ENCODE measurements at regions not wholly inside any gene's neighbourhood (a gene's known extent, or its start where the extent isn't known, plus 50 kb on each side); places are given as distances from the start of the nearest gene placed in this dataset.

DNA sequence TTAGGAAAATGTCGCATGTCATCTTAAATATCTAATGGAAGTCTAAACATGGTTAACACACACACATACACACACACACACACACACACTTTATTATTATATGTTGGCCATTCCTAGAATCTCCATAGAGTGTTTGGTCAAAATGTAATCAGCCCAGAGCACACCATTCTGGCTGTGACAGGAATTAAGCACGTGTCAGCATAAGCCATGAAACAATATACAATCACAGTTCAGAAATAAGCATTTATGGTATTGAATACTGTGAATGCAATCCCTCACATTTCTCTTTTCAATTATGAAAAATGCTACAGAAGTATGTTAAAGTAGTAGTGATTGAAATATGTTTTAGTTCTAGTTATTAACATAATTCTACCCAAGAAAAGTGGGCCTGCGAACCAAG lies 611.6 kb downstream of the PRELID2 start:
- DNase-seq (ENCODE audit: low read depth in 4 of 4, low spot score in 3 of 4): no peak

DNA sequence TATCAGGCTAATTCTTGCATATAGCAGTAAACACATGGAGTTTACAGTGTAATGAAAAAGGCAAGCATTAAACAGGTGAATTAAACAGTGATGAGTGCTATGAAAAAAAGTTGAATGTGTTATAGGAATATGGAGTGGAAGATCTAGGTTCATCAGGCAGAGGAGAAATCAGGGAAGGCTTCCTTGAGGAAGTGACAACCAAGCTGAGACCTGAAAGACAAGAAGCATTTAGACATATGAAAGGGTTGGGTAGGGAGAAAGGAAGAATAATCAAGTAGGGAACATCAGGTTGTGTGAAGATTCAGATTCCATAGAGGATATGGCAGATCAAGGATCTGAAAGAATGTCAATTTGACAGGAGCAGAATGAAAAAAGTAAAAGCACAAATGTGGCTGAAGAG lies 612.5 kb downstream of the PRELID2 start:
- no peak for DNase-seq (ENCODE audit: low read depth in 4 of 4, low spot score in 3 of 4)

DNA sequence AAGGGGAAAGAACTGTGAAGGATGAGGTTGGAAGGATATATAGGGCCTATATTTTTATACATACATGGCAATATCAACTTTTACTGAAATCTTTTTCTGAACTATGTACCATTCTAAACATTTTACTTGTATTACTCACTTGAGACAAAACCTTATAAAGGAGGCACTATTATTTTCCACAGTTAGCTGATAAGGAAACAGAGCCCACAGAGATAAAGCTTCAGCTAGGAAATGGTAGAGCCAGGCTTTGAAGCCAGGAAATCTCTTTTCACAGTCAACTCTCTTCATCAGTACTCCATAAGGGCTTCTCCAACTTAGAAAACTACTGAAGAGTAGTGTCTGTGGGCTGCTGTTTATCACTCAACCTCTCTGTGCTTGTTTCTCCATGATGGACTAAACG lies 613.7 kb downstream of the PRELID2 start:
- no peak for DNase-seq (ENCODE audit: low read depth in 4 of 4, low spot score in 3 of 4)

DNA sequence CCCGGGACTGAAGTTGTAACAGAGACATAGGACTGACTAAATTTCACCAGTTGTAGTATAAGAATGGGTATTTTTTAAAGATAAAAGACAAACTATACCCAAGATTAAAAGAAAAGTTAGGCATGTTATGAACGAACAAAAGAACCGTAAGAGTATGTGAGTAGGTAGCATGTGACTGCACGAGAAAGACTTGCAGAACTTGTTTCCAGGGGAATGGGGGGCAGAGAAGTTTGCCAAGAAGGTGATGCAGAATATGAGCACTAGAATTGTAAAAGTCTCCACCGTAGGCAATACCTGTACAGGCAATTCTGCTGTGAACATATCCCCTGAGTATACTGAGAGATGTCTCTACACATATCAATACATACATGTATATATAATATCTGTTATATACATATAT lies 614.7 kb downstream of the PRELID2 start:
- no peak for DNase-seq (ENCODE audit: low read depth in 4 of 4, low spot score in 3 of 4)

DNA sequence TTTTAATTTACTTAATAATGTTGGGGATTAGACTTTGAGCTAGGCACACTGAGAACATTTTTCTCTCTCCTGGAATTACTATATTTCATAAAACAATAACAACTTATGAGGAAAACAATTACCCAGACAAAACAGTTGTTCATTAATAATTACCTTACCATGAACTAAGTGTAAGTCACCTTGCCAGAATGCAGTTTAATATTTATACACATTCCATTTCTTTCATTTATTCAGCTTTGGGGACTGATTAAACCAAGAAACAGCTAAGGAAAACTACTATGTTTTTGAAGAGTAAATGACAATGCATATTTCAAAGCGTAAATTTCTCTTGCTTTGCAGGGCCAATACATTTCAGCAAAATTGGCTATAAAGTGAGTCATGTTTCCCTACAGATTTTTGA lies 616.2 kb downstream of the PRELID2 start:
- DNase-seq (ENCODE audit: low read depth in 4 of 4, low spot score in 3 of 4): no peak

DNA sequence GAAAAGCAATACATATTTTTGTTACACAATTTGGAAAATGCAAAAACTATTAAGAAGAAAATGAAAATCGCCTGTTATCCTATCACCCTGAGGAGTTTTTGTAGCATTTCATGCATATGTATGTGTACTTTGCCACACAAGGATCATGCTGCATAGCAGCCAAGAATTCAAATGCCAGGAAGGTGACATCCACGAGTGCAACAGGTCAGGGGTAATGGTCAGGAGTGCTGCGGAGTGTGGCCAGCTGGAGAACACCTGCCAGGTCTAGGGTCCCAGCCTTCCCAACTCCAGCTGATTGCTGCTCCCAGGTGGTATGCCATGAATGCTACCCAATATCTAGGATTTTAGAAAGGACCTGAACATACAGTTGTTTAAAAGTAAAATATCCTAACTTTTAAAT lies 617.1 kb downstream of the PRELID2 start:
- DNase-seq (ENCODE audit: low read depth in 4 of 4, low spot score in 3 of 4): peak in 1 of 4 donors; percentile 14

DNA sequence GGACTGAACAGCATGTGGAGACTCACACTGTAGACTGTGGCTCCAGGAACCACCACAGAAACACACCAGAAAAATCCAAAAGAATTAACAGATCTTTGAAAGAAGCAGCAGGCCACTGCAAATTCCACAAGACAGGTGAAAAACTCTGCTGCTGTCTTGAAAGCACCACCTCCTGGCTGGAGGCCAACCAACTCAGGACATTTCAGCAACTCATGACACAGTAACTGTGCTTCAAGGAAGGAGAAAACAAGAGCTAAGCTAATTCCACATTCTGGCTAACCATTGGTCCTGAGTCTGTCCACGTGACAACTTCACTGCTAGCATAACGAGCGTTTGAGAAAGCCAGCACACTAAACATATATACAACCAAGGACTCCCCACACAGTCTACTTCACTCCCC lies 625.1 kb downstream of the PRELID2 start:
- no peak for DNase-seq (ENCODE audit: low read depth in 4 of 4, low spot score in 3 of 4)

DNA sequence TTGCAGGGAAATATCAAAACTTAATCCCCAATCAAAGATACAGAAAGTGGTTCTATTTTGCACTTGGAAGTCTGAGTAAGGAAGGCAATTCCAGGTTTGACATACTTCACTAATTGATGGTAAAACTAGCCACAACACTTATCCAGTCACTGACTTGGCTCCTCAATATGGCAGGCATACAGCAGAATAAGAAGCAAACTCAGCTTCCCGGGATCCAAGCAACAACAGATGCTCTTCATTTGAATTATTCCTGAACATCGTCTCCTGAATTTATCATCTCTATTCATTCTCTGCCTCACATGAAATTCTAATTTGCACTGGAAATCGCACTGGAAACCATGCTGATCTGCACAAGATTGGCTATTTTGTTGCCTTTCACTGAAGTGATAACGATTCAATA lies 629.6 kb downstream of the PRELID2 start:
- no peak for DNase-seq (ENCODE audit: low read depth in 4 of 4, low spot score in 3 of 4)

DNA sequence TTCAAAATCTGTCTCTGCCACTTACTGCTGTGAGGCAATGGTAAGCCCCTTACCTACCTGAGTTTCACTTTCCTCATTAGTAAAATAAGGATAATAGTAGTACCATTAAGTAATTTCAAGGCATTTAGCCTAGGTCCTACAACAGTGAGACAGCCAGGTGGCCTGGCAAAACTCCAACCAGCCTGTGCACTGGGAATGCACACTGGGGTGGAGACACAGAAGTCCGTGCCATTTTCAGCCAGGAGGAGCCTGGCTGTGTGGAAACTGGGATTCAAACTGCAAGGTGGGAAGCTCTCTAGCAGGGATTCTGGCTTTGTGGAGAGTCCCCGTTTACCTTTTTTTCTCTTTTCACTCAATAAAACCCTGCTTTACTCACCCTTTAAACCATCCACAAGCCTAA lies 630.4 kb downstream of the PRELID2 start:
- no peak for DNase-seq (ENCODE audit: low read depth in 4 of 4, low spot score in 3 of 4)

DNA sequence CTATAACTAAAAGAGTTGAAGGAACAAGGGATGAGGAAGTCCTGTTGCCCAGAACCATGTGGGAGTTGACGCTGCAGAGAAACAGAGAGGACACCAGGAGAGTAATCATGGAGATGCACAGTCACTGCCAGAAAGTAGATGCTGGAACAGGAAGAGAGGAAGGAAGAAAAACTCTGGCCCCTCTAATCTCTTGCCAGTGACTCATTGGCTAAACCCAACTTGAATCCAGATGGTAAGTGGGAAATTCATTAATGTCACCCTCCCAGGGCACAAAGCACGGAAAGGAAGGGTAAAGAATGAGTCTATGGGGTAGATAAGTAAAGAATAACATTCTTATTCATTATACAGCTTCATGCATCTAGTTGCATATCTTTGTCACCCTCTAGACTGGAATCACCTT lies 631.9 kb downstream of the PRELID2 start:
- no peak for DNase-seq (ENCODE audit: low read depth in 4 of 4, low spot score in 3 of 4)

DNA sequence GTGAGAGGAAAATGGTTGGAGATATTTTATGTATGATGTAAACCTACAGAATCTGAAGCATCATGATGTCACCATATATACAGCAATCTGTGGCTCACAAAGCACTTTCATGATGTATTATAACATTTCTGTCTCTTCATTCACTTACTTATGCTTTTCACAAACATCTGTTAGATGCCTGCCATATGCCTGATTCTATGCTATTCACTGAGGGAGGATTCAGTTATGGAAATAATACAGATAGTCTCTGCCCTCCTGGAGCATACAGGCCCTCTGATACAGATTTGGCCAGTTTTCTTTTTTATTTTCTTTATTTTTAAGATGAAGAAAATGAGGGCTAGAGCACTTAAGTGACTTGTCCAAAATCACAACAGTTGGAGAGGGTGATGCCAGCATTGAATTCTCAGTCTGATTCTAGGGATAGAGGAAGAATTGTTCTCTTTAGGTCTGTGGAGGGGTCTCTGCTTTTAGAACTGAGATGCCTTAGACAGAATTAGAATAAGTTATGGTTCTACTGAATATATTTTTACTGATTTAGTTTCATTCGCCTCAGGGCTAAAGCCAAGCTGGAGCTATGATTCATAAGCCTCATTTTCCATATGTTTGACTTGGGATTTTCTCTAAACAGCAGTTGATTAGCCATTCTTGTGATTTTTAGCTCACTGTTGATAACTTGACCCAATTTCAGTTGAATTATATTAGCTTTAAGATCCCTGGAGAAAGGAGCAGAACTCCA lies 636.4 kb downstream of the PRELID2 start:
- no peak for DNase-seq (ENCODE audit: low read depth in 4 of 4, low spot score in 3 of 4)

DNA sequence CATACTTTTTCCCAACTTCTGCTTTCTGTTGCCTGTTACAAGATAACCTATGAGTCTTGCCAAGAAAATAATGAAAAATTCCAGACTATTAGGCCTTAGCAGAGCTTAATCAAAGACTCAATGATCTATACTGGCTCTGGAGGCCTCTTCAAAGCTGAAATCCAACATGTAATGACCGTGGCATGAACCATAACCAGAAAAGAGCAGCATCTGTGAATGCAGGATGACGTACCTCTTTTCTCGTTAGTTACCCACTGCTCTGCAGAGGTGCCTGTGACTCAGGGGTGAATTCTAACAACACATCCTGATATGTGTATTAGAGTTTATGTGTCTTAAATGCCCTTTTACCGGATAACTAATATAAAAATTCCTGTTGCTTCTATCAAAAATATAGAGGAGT lies 645.4 kb downstream of the PRELID2 start:
- DNase-seq (ENCODE audit: low read depth in 4 of 4, low spot score in 3 of 4): no peak

DNA sequence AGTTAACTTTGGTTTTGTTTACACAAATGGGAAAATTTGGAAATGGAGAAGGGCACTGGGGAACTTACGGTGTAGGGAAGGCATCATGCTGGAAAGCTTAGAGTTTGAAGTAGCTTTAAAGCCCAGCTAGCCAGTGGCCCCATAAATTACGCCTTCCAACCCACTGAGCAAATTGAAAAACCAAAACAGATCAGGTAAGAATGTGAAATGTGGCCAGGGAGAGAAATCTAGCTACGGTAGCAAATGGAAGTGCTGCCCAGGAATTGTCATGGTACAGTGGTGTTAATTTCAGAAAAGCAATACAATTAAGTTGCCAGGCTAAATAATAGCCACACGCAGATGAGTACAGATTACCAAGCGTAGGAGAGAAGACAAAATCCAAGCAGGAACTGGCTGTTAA lies 654.8 kb downstream of the PRELID2 start:
- DNase-seq (ENCODE audit: low read depth in 4 of 4, low spot score in 3 of 4): no peak

DNA sequence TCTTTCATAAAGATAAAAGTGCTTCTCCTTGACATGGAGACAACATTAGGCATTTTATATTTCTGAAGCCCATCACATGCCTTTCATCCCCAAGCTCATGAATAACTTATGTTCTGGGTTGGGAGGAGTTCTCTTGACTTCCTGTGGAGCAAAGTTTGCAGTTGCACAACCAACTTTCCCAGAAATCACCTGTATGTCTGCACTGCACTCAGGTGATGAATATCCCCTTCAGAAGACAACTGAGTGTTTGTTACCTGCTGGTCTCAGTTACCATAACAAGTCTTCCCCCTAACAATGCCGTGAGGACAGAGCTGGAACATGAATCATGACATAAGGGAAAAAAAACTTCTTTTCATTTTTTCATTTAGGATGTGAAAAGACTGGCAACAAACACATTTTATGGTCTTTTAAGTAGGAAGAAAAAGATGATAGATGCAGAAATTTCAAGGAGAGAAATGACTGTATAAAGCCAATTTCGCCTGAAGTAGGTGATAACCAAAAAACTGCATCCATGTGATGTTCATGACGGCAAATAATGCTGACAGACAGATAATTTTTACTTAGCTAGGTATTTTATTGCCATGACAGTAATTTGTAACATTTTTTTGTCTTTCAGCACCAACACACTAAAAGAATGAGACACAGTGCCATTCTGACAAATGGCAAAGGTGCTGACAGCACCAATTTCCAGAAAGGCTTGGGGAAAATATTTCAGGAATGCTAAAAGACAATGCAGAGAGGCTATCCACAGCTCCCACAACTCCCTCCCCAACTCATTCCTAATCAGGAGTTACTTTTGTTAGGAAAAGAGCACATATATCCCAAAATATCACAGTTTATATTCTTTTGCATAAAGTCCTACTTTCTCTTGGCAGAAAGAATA lies 656.3 kb downstream of the PRELID2 start:
- no peak for DNase-seq (ENCODE audit: low read depth in 4 of 4, low spot score in 3 of 4)

DNA sequence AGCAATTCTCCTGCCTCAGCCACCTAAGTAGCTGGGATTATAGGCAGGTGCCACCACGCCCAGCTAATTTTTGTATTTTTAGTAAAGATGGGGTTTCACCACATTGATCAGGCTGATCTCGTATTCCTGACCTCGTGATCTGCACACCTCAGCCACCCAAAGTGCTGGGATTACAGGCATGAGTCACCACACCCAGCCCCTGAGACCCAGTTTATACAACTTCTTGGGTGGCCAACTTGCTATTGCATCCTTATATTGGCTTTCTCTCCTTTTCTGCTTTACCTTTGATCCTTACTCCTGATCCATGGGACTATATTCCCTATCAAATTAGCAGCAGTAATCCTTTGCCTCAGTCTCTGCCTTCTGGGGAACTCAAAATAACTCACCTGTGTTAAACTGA lies 659.1 kb downstream of the PRELID2 start:
- no peak for DNase-seq (ENCODE audit: low read depth in 4 of 4, low spot score in 3 of 4)

DNA sequence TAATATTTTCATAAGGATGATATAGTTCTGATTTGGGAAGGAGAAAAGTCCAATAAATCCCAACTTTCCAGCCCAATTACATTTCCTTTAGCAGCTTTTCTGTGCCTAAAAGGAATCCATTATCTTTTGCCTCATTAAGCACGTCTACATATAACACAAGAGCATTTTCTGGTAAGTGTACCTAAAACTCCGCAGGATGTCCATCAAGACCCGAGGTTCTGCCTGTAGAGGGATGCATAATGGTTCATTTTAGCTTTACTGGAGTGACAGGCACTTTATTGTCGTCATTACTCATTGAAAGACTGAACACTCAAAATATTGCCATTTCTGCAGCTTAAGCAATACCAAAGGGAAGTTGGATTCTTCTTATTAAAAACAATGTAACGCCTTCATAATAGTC lies 669.0 kb downstream of the PRELID2 start:
- DNase-seq (ENCODE audit: low read depth in 4 of 4, low spot score in 3 of 4): no peak

DNA sequence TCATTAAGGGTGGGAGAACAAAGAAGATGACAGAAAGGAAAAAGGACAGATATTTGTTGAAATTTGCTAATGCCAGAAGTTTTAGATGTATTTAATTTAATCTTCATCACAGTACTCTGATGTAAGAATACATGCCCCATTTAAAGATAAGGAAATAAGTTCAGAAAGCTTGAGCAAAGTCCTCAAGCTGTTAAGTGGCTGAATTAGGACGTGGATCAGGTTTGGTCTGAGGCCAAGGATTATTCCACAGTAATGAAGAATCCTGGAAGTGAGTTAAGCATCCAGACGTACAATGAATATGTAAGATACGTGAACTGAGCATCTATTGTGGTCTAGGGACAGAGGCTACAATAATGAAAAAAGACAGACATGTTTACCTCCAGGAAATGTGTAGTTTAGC lies 671.3 kb downstream of the PRELID2 start:
- no peak for DNase-seq (ENCODE audit: low read depth in 4 of 4, low spot score in 3 of 4)

DNA sequence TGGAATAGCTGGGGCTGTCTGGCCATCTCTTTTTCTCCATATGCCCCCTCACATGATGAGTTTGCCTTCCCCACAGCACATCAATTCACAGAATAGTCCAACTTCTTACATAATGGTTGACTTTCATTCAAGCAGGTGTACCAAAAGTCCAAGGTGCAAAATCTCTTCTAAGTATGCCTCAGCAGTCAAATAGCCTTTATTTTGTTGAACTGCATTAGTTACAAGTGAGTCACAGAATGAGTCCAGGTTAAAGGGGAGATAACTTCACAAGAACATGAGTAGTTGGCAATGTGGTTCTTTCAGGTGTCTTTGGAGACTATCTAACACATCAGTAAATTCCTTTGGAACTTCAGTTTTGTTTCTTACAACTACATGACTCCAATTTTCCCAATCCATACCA lies 672.5 kb downstream of the PRELID2 start:
- DNase-seq (ENCODE audit: low read depth in 4 of 4, low spot score in 3 of 4): no peak

DNA sequence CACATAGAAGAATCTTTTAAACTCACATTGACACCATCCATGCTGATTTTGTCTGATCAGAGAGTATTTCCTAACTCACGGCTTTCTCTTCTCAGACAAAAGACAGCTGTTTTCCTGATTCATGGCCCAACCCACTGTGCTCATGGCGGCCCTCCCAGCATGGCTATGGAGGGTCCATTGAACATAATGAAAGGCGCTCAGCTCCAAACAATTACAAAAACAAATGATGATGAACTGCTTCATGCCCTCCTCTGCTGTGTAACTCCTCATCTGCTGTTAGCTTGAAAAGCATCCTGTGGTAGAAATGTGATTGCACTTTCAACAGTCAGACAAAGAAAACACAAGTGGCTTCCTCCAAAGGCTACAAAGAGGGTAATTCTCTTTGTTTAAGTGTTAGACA lies 673.8 kb downstream of the PRELID2 start:
- no peak for DNase-seq (ENCODE audit: low read depth in 4 of 4, low spot score in 3 of 4)

DNA sequence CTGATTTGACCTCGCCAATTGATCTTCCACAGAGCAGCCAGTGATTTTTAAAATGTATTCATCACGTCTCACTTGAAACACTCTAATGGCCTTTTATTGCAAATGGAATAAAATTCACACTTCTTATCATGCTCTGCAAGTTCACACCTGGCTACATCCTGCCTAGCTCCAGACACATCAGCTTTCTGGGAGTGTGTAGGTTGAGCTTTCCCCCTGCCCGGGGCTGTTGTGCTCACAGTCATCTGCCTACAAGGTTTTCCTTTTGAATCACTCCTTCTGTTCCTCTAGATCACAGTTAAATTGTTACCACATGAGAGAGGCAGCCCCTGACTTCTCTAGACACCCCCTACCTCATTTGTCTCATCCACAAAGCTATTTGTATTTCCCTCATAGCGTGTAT lies 674.5 kb downstream of the PRELID2 start:
- DNase-seq (ENCODE audit: low read depth in 4 of 4, low spot score in 3 of 4): no peak

DNA sequence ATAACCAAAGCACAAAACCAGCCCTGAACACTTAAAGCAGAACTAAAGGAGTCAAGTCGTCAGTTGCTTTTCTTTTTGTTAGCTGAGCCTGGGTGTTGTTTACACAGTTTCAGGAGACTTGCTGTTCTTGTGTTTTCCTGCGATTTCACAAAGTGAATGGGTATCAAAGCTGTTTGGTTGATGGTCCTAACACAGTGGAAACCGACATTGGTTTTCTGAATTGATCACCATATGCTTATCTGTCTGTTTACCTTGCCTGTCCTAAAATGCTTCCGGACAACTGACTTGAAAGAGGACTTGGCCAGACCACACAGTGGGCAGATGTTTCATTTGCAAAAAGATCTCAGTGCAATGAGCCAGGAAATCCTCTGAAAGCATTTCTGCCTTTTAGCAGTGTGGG lies 676.4 kb downstream of the PRELID2 start:
- no peak for DNase-seq (ENCODE audit: low read depth in 4 of 4, low spot score in 3 of 4)

DNA sequence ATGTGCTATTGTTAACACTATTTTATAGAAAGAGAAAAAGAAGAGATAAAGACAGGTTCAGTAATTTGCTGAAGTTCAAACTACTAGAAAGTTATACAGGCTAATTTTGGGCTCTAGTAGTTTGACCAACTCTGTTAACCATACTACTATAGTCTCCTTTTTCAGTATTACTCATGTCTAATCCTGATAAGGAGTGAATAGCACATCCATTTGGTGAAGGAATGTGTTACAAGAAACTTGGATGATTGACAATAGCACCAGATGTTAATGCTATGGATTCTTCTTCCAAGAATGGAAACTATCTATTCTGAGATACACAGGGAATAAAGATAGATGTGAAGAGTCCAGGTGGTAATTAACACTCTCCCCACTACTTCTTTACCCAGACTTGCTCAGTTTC lies 677.3 kb downstream of the PRELID2 start:
- DNase-seq (ENCODE audit: low read depth in 4 of 4, low spot score in 3 of 4): no peak
